VCaP (cell line): ENCODE measurements at regions not wholly inside any gene's neighbourhood (a gene's known extent, or its start where the extent isn't known, plus 50 kb on each side); places are given as distances from the start of the nearest gene placed in this dataset.

Experiments
- H3K27ac ChIP-seq: fragments of 450-650 bp; 2 replicates; pipeline ENCODE4 v1.5.1; 2017
- CTCF ChIP-seq: fragments of 450-650 bp; conservative IDR thresholded peaks from 2 replicates; pipeline ENCODE4 v1.5.1; 2017; ENCODE audit warnings: mild to moderate bottlenecking, moderate library complexity

- no peak for TF ChIP-seq CTCF
- H3K27ac ChIP-seq: no peak overlapping the region
Observed at GRCh38 chr17:36673068-36673467, 71.7 kb downstream of the MRM1 start.

- no peak overlapping the region for H3K27ac ChIP-seq
- TF ChIP-seq CTCF: no peak
Observed at GRCh38 chr17:36673637-36674277, 72.4 kb downstream of the MRM1 start.

- TF ChIP-seq CTCF: no peak
- no peak overlapping the region for H3K27ac ChIP-seq
Observed at GRCh38 chr17:36674278-36674650, 72.9 kb downstream of the MRM1 start.

- H3K27ac ChIP-seq: no peak overlapping the region
- TF ChIP-seq CTCF: no peak
Observed at GRCh38 chr17:36675250-36675649, 73.9 kb downstream of the MRM1 start.

- no peak for TF ChIP-seq CTCF
- H3K27ac ChIP-seq: no peak overlapping the region
Observed at GRCh38 chr17:36675786-36676185, 74.4 kb downstream of the MRM1 start.

GRCh38 chr17:36679815-36680467 is 78.6 kb downstream of the MRM1 start:
- no peak for TF ChIP-seq CTCF
- no peak overlapping the region for H3K27ac ChIP-seq

- TF ChIP-seq CTCF: no peak
- H3K27ac ChIP-seq: no peak overlapping the region
Observed at GRCh38 chr17:36680701-36681202, 79.4 kb downstream of the MRM1 start.
